HG03575 (cell line): ENCODE measurements at regions not wholly inside any gene's neighbourhood (a gene's known extent, or its start where the extent isn't known, plus 50 kb on each side); places are given as distances from the start of the nearest gene placed in this dataset.
"Not testable (repeated sequence)": the region's sequence is repeated elsewhere in the genome, so short reads cannot be mapped to it uniquely, and the experiment has no call there.

Experiments
- ATAC-seq: cut with Tn5 transposase; IDR thresholded peaks from one replicate; pipeline ENCODE4 v1.9.1; 2021; ENCODE audit not compliant: unreplicated experiment, insufficient number of reproducible peaks, low FRiP score; ENCODE audit errors: extremely low read depth

- no peak for ATAC-seq
These were observed 795.3 kb downstream of the SLITRK1 start for GRCh38 chr13:83086948-83087347.

GRCh38 chr13:83086088-83086487 lies 796.2 kb downstream of the SLITRK1 start:
- no peak for ATAC-seq

GRCh38 chr13:83085186-83085900 lies 796.9 kb downstream of the SLITRK1 start:
- no peak for ATAC-seq

- no peak for ATAC-seq
These were observed 804.8 kb downstream of the SLITRK1 start for GRCh38 chr13:83077499-83077898.

GRCh38 chr13:83073930-83074329 lies 808.3 kb downstream of the SLITRK1 start:
- not testable (repeated sequence) for ATAC-seq

- no peak for ATAC-seq
These were observed 817.2 kb downstream of the SLITRK1 start for GRCh38 chr13:83065108-83065507.

- no peak for ATAC-seq
These were observed 825.2 kb downstream of the SLITRK1 start for GRCh38 chr13:83057119-83057518.

GRCh38 chr13:83056269-83056668 lies 826.0 kb downstream of the SLITRK1 start:
- no peak for ATAC-seq

GRCh38 chr13:83048419-83048818 lies 833.9 kb downstream of the SLITRK1 start:
- no peak for ATAC-seq

GRCh38 chr13:83024955-83025594 lies 857.2 kb downstream of the SLITRK1 start:
- ATAC-seq, result no peak

GRCh38 chr13:83024232-83024631 lies 858.0 kb downstream of the SLITRK1 start:
- no peak for ATAC-seq

GRCh38 chr13:83019986-83020385 lies 862.3 kb downstream of the SLITRK1 start:
- ATAC-seq, result no peak

GRCh38 chr13:83009987-83010386 lies 872.3 kb downstream of the SLITRK1 start:
- no peak for ATAC-seq

GRCh38 chr13:83008212-83008929 lies 873.9 kb downstream of the SLITRK1 start:
- no peak for ATAC-seq

GRCh38 chr13:83007226-83007625 lies 875.0 kb downstream of the SLITRK1 start:
- ATAC-seq, result no peak

GRCh38 chr13:83003185-83003584 lies 879.1 kb downstream of the SLITRK1 start:
- ATAC-seq, result no peak

GRCh38 chr13:82993417-82993816 lies 888.9 kb downstream of the SLITRK1 start:
- no peak for ATAC-seq

- ATAC-seq, result no peak
These were observed 905.8 kb downstream of the SLITRK1 start for GRCh38 chr13:82976499-82976898.

GRCh38 chr13:82963226-82964099 lies 918.8 kb downstream of the SLITRK1 start:
- ATAC-seq, result no peak
